HG03354 (cell line): ENCODE measurements at regions not wholly inside any gene's neighbourhood (a gene's known extent, or its start where the extent isn't known, plus 50 kb on each side); places are given as distances from the start of the nearest gene placed in this dataset.

Source experiments
- ATAC-seq: cut with Tn5 transposase; IDR thresholded peaks from one replicate; pipeline ENCODE4 v1.9.1; 2021; ENCODE audit warnings: mild to moderate bottlenecking; ENCODE audit not compliant: unreplicated experiment, poor library complexity, severe bottlenecking

DNA sequence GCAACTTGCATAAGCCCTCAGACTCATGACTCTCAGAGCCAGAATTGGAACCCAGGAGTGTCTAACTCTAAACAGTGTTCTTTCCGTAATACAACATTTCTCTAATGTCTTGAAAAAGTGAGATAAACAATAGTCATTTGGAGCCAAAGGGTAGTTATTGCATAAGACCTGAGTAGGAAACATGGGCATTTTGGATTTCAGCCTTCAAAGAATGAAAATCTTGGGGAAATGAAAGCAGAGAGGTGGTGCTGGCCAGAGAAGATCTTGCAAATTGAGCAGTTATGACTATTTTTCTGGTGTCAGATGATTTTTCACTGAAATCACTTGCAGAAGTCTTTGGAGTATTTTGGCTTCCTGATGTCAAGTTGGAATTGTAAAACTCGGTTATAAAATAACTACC is 379.4 kb downstream of the DIPK2A start:
- no peak for ATAC-seq

DNA sequence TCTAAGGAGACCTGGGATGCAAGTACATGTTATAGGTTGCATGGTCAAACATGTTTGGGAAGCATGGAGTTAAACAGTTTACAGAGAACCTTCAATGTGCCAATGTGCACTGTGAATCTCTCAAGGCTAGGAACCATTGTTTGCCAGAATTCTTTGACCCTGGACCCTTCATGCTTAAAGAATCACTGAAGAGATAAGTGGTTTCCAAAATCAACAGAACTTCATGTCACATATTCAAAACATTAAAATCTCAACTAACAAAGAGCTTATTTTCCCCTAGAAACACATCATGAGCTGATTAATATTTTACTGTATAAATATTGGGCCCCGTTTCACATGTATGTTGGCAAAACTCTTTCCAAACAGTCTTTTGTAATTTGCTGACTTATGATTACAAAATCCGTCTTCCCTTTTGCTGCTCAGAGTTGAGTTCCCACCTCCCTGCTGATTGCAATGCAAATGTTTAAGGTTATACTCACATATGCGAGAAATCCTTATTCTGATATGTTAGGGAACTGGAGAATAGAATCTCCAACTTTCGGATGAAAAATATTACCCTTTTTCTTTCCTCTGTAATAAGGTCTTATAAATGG is 380.2 kb downstream of the DIPK2A start:
- ATAC-seq = no peak

DNA sequence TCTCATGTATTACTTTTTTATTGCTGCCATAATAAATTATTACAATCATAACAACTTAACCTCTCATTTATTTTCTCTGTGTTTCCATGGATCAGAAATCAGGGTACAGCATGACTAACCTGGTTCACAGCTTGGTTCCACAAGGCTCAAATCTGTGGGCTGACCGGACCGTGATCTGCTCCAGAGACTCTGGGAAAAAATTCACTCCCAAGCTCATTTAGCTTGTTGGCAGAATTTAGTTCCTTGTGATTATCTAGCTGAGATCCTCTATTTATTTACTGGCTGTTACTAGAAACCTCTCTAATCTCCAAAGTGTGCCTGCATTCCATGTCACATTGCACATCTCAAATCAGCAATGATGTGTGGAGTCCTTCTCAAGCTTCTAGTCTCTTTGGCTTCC is 386.6 kb downstream of the DIPK2A start:
- no peak for ATAC-seq

DNA sequence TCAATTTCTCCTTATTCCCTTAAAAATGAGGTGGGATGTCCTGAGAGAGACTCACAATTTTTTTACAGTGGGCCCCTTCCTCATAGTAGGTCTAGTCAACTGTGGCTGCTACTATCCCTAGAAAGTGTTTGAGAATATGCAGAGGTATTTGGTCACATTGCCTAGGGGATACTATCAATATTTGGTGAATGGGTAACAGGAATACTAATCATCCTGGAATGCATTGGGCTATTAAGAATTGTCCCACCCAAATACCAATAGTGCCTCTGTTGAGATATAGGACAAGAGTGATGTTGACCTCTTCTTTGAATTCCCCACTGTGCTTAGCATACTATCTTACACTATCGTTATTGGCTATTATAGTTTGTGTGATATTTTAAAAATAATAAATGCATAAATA is 389.4 kb downstream of the DIPK2A start:
- ATAC-seq = no peak

DNA sequence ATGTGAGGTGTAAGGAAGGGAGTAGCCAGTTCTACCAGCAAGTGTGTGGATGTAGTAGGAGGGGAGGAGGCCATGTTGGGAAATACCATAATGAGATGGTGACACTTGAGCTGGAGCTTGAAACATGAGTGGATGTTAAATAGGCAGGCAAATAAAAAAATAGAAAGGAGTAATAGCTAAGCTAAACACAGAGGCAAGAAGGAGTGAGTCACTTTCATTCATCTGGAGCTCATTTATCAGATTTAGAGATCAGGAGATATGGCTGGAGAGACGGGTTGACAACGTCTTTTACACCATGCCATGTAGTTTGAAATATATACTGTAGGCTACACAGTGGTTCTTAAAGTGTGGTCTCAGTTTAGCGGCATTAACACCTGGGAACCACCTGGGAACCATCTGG is 390.5 kb downstream of the DIPK2A start:
- no peak for ATAC-seq

DNA sequence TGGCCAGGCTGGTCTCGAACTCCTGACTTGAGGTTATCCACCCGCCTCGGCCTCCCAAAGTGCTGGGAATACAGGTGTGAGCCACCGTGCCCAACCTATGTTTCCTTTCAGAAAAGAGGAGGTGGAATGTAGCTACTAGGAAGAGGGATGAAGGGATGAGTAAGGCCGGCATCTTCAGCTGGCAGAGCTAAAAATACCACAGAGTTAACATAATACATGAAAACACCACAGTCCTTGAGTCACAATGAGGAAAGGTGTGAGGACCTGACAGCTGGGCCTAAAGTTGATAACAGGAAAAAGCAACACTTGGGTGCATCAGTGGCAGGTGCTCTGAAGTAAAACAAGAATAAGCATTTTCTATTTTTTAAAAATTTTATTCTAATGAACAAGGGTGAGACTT is 392.2 kb downstream of the DIPK2A start:
- no peak for ATAC-seq

DNA sequence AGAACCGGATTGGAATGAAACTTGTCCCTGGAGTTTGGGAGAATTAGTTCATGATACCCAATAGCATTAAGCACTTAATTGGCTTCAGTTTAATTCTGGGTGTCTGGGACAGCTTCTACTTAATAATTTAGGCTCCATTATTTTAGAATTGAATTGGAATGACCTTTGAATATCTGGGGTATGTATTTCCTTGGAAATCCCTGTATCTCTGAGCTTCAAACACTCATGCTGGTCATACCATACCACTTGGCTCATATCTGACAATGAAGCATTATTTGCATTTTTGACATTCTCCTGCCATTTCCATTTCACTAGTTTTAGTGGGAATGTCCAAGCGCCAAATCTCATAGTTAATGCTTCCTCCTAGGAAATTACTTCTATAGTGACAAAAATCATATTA is 393.1 kb downstream of the DIPK2A start:
- no peak for ATAC-seq

DNA sequence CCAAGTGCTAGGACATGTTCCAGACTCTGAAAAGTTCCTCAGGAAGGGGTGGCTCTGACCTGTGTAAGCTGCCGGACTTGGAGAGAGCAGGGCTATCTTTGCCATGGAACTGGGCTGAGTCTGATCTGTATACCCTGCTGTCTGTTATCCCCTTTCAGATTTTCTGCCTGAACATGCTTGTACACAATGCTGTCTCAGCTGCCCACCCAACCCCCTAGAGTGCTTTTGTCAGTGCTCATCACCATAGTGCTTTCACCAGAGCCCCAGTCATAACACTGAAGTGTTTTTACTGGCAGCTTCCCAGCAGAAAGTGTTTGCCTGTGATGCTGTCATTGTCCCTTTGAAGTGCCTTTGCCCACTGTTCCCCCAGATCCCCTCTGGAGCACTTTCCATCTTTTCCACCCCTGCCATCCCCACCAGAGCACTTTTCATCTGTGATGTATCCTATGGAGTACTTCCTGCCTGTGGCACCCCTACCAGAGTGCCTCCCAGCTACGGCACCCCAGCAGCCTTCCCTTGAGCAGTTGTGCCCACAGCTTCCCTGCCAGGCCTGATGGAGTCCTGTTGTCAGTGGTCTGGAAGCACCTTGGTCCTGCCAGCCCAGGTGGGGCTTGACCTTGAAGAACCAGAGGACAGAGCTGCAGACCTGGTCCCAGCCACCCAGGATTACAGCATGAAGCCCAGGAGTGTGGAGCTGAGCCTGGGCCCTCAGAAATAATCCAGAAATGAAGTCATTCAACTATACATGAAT is 397.7 kb downstream of the DIPK2A start:
- no peak for ATAC-seq

DNA sequence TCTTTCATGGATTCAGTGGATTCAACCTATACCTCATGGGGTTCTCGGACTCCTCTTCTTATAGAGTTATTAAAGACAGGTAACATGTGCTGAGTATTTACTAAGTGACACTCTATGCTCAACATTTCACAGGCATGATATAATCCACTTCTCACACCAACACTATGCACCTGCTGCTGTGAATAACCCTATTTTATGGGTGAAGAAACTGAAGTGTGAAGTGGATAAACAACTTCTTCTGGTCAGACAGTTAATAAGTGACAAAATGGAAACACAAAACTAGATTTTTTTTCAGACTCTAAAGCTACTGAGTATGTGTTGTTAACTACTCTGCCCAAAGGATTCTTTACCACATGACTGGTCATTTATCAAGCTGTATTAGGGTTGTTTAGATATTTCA is 403.5 kb downstream of the DIPK2A start:
- ATAC-seq = no peak

DNA sequence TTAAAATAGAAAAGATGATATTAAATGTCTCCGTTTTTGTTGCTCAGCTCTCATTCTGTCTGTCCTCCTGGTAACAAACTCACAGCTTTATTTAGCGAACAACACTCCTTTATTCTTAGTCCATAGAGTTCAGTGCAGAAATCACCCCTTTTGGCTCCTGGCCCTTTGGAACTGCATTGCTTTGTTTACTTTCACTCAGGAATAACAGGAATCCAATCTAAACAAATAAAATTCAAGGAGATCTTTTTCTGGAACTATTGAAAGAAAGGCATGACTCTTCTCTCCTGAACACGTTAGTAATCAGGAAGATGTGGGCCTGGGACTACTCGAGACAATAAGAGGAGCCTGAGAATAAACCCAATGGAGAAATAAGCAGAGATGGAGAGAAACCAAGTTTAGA is 409.2 kb downstream of the DIPK2A start:
- no peak for ATAC-seq

DNA sequence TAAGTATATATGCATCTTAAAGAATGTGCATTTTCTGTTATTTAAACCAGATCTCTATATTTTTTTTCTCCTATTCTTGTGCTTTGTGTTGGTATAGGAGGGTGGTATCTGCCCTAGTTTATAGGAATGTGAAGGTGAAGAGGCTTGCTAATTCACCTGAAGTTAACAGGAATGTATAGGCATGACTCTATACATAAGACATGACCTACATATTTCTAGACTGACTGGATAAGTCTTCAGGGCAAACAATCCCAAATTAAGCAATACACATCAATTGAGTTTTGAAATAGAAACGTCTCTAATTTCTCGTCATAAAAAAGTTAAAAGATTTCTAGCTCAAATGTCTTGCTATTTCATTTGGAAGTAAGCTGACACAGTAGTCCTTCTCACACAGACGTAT is 410.0 kb downstream of the DIPK2A start:
- no peak for ATAC-seq

DNA sequence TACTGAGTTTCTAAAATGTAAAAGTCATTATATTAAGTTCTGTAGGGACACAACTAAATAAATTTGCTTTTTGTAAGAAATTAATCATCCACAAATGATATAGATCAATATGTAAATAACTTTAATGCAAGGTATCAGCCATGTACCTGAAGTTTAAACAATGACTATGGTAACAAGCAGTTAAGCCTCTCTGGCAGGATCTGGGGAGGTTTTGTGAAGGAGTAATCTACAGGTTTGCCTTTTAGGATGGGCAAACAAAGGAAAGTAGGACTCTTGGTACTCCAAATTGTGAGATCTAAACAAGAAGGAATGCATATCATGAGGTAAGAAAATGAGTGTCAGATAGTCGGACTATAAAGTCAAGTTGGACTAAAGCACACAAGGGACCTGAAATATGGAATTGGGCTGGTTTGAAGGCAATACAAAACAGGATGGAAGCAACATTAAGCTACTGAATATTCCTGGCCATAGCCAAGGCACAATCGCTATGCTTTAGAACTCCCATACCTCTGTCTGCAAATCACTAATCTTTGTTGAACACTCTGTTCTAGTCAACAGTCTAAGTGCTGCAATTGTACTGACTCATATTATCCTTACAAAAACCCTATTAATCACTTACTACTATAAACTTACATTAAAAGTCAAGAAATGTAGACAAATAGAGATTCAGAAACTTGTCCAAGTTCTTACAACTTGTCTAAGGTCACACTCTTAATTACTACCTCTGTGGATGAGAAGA is 412.8 kb downstream of the DIPK2A start:
- no peak for ATAC-seq

DNA sequence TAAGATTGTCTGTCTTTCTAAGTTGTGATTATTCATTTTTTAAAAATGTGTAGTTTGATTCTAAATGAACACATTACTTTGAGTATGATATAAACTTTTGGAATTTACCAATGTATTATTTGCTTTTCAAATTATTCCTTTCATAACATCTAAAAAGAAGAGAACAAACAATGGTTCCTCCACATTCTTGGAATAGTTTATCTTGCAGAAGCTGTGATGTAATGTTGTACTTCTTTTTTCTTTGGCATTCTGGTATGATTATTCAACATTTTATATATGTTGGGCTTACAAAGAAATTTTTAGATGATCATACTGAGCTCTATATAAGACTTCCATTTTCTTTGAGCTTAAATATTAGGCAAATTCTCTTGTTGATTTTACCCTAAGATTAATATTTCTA is 419.2 kb downstream of the DIPK2A start:
- ATAC-seq = no peak

DNA sequence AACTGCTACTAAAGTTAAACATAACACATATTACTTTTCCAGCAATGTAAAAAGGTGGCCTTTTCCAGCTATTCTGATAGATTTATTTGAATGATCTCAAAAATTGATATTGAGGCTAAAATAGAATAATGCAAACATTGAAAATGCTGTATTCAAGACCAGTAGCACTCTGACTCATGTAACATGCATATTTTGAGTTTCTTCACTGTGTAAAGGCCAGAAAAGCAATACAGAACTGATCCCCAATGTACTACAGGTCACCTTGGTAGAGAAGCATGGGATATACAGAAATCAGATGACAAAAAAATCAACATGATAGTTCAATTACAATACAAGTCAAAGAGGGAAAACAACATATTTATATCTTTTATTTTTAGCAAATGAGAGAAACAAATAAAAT is 419.6 kb downstream of the DIPK2A start:
- ATAC-seq = no peak

DNA sequence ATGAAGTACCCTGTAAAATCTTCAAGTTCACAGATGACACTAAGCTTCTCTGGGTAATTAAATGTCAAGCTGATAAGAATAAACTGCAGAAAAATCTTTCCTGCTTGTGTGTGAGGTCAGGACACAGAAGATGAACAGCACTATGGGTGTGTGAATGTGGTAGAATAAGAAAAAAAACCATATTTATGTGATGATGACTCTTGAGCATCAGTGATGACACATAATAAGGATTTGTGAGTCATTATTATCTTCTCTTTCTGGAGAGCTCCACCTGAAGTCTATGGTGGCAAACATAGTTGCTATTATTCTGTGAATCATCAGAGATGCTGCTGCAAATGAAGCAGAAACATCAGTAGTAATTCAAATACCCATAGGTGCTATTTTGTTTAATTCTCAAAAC is 422.4 kb downstream of the DIPK2A start:
- ATAC-seq = no peak

DNA sequence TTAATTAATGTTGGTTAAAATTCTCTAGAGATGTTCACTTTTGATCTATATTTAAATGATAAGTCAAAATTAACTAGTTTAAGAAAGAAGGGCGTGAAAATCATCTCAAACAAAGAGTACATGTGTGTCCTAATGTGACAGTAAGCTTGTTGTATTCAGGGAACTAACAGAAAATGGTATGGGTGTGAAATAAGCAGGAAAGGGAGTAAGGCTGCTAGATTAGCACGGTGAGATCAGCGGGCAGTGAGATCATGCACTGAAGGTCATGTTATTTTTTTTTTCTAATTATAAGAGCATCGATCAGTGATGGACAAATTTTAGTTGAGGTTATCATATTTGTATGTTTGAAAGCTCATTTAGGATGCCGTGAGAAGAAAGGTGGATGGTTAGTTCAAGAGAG is 430.8 kb downstream of the DIPK2A start:
- ATAC-seq = no peak

DNA sequence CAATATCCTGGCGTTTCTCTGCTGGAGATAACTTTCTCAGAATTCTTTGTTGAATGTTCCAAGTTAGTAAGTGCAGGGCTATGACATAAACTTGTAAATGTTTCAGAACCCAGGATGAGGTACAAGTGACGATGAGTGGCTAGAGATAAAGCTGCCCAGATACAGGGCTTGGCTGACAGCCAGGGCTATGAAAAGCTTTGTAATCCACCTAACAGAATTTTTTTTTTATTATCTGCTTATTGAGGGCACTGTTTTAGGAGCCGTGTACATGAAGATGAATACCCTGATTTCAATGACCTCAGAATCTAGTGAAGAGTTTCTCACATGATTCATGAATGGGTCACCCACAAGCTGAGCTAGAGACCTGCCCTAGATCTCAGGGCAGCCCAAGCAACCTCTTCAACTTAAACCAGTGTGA is 431.4 kb downstream of the DIPK2A start:
- ATAC-seq = no peak

DNA sequence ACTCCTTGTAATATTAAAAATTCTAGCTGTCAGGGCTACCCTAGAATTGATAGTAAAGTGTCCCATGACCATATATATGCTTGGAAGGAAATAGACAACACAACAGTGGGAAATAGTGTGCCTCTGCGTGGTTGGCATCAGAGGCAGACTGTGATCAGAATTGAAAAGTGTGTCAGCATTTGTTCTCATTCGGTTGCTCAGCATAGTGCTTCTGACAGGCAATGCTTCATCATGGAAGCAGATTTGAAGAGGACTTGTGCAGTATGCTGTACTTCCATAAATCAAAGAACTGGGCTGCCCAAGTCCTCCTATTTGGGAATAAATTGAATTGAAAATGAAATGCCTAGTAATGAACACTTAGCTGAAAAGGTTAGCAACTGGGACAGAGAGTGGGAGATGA is 435.7 kb downstream of the DIPK2A start:
- no peak for ATAC-seq

DNA sequence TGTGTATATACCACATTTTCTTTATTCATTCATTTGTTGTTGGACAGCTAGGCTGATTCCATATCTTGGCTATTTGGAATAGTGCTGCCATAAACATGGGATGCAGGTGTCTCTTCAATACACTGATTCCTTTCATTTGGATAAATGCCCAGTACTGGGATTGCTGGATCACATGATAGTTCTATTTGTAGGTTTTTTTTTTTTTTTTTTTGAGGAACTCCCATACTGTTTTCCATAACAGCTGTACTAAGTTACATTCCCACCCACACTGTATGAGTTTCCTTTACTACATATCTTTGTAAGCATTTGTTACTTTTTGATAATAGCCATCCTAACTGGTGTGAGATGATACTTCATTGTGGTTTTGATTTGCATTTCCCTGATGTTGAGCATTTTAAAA is 437.7 kb downstream of the DIPK2A start:
- ATAC-seq = no peak

DNA sequence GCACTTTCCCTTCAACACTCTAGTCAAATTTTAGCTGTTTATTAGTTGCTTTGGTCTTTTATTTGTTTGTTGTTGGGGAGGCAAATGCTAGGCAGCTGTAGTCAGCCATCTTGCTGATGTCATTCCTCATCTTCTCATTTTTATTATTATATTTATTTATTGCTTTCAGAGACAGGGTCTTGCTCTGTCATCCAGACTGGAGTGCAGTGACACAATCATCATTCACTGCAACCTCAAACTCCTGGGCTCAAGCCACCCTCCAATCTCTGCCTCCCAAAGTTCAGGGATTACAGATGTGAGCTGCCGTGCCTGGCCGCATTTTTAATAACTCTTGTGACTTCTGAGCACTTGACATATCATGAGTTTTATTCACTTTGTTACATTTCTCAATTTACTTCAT is 441.4 kb downstream of the DIPK2A start:
- ATAC-seq = no peak

DNA sequence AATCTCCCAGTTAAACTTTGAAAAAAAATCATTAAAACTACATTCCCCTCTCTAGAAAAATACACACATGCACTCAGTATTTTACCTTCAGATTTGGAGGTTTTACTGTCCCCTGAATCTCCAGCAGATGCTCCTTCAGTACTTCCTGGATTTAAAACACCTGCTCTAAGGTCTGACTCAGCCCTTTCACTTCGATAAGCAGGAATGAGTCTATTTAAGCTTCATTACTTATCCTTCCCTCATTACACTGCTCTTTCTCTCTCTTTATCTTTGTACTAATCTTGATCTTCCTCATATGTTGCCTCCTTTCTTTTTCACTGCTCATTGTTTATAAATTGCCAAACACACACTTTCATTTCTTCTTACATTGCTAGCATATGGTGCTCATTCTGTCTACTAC is 443.9 kb downstream of the DIPK2A start:
- no peak for ATAC-seq
